Endothelial cell of umbilical vein (primary cell): ENCODE measurements at regions not wholly inside any gene's neighbourhood (a gene's known extent, or its start where the extent isn't known, plus 50 kb on each side); places are given as distances from the start of the nearest gene placed in this dataset.

Experiments
- BruUV-seq: library from RNA; stranded (reverse); fragments of 400-500 nt; replicated peaks from 2 replicates; lab custom pipeline; 2021; lab: Mats Ljungman, UMichigan
- CTCF ChIA-PET: fragments of 300-600, 350-600 bp; sonication (Branson Sonifier 250); formaldehyde crosslinking; loops from one replicate; lab custom pipeline; 2021; ENCODE audit warnings: antibody characterized with exemption, inconsistent platforms; lab: Charles Lee
- POLR2A ChIA-PET: fragments of 300-600, 350-600 bp; sonication (Branson Sonifier 250); formaldehyde crosslinking; loops from one replicate; lab custom pipeline; 2021; ENCODE audit warnings: antibody characterized with exemption, inconsistent platforms; lab: Charles Lee
- DNase-seq: peaks from one replicate; pipeline ENCODE4 v3.0.0-alpha.2; 2011; ENCODE audit warnings: low read depth, low spot score
- FAIRE-seq: peaks from 2 replicates; lab custom pipeline; 2011; peaks lifted over from hg19 to GRCh38; lab: Jason Lieb, UNC
- H2AFZ ChIP-seq: 2 replicates; pipeline ENCODE4 v1.6.0; 2012; ENCODE audit warnings: low read depth, low read length, control low read depth, inconsistent platforms
- H3K27ac ChIP-seq: 2 replicates; pipeline ENCODE4 v1.5.1; 2011; ENCODE audit warnings: low read depth, mild to moderate bottlenecking, control low read depth, low read length, moderate library complexity; ENCODE audit not compliant: insufficient read depth
- H3K27me3 ChIP-seq, 2 experiments: 2 replicates each; pipeline versions ENCODE4 v1.6.0 to v1.6.1; 2011; ENCODE audit warnings: low read length in 2 of 2, mixed read lengths in 1 of 2; ENCODE audit not compliant: control insufficient read depth in 2 of 2, insufficient read depth in 2 of 2
- H3K36me3 ChIP-seq, 2 experiments: 2 replicates in 1 of 2; 3 replicates in 1 of 2; pipeline ENCODE4 v1.5.1; 2011; ENCODE audit warnings: low read length in 2 of 2, mild to moderate bottlenecking in 1 of 2, moderate library complexity in 1 of 2; ENCODE audit not compliant: control insufficient read depth in 2 of 2, insufficient read depth in 2 of 2; ENCODE audit errors: extremely low read depth in 1 of 2
- H3K4me1 ChIP-seq: 3 replicates; pipeline ENCODE4 v1.5.1; 2011; ENCODE audit warnings: mild to moderate bottlenecking, low read length; ENCODE audit not compliant: control insufficient read depth, insufficient read depth; ENCODE audit errors: extremely low read depth
- H3K4me2 ChIP-seq: 2 replicates; pipeline ENCODE4 v1.6.1; 2011; ENCODE audit warnings: low read length, control low read depth, mixed read lengths; ENCODE audit not compliant: insufficient read depth
- H3K4me3 ChIP-seq, 3 experiments: fragments of 200-600 bp in 1 of 3; sonication (generic), shearing (Covaris generic) in 1 of 3; replicated peaks in 1 of 3; 2 replicates each; pipeline ENCODE4 v1.5.1; 2011 to 2016; ENCODE audit warnings: control low read depth in 3 of 3, low read length in 3 of 3, mild to moderate bottlenecking in 2 of 3, inconsistent platforms in 1 of 3, low read depth in 1 of 3, moderate library complexity in 1 of 3; ENCODE audit not compliant: insufficient read depth in 1 of 3
- H3K79me2 ChIP-seq: 2 replicates; pipeline ENCODE4 v1.6.0; 2012; ENCODE audit warnings: low read length, inconsistent platforms; ENCODE audit not compliant: control insufficient read depth, insufficient read depth
- H3K9ac ChIP-seq: replicated peaks from 2 replicates; pipeline ENCODE3; 2011; ENCODE audit warnings: low read length, control low read depth; ENCODE audit not compliant: insufficient read depth; ENCODE audit errors: extremely low read depth
- H3K9me1 ChIP-seq: replicated peaks from 3 replicates; pipeline ENCODE4 v1.6.0; 2011; ENCODE audit warnings: mild to moderate bottlenecking, low read length; ENCODE audit not compliant: control insufficient read depth, insufficient read depth; ENCODE audit errors: extremely low read depth
- H3K9me3 ChIP-seq: replicated peaks from 2 replicates; pipeline ENCODE4 v1.5.1; 2012; ENCODE audit warnings: low read length, inconsistent platforms; ENCODE audit not compliant: control insufficient read depth, insufficient read depth
- H4K20me1 ChIP-seq: replicated peaks from 2 replicates; pipeline ENCODE3; 2011; ENCODE audit warnings: mild to moderate bottlenecking, low read length; ENCODE audit not compliant: control insufficient read depth, insufficient read depth; ENCODE audit errors: extremely low read depth
- CTCF ChIP-seq, 2 donors: IDR thresholded peaks; 1 replicate in 1 of 2; 2 replicates in 1 of 2; pipeline ENCODE4 v1.5.1; 2011; ENCODE audit warnings: low read length in 2 of 2, mild to moderate bottlenecking in 2 of 2, moderate library complexity in 2 of 2, control low read depth in 1 of 2, inconsistent platforms in 1 of 2, low read depth in 1 of 2; ENCODE audit not compliant: insufficient read depth in 1 of 2; ENCODE audit errors: extremely low read depth in 1 of 2
- EZH2 ChIP-seq: IDR thresholded peaks from 2 replicates; pipeline ENCODE4 v1.6.1; 2012; ENCODE audit warnings: borderline replicate concordance, low read depth, mild to moderate bottlenecking, moderate library complexity, low read length, inconsistent platforms; ENCODE audit not compliant: severe bottlenecking
- FOS ChIP-seq: IDR thresholded peaks from 2 replicates; pipeline ENCODE4 v1.6.1; 2011; ENCODE audit warnings: mild to moderate bottlenecking, low read length, moderate library complexity, borderline replicate concordance; ENCODE audit not compliant: insufficient read depth
- GATA2 ChIP-seq: IDR thresholded peaks from 2 replicates; pipeline ENCODE4 v1.7.0; 2011; ENCODE audit warnings: low read depth, mild to moderate bottlenecking, moderate library complexity, mixed read lengths, low read length; ENCODE audit not compliant: insufficient read length, insufficient read depth
- JUN ChIP-seq: IDR thresholded peaks from 2 replicates; pipeline ENCODE4 v1.6.1; 2011; ENCODE audit warnings: borderline replicate concordance, low read depth; ENCODE audit not compliant: insufficient read length, insufficient read depth
- MYC ChIP-seq: IDR thresholded peaks from one replicate; pipeline ENCODE4 v1.6.1; 2011; ENCODE audit warnings: mild to moderate bottlenecking, low read depth, low read length
- POLR2A ChIP-seq: IDR thresholded peaks from 2 replicates; pipeline ENCODE4 v1.6.1; 2012; ENCODE audit warnings: low read depth, mild to moderate bottlenecking, control low read depth, low read length
- POLR2AphosphoS5 ChIP-seq: IDR thresholded peaks from 2 replicates; pipeline ENCODE4 v1.6.1; 2012; ENCODE audit warnings: low read depth, mild to moderate bottlenecking, control low read depth, low read length, moderate library complexity; ENCODE audit not compliant: insufficient read depth
- dilution Hi-C: fragments of 300-500 bp; cut with MboI; formaldehyde crosslinking; loops from one replicate; pipeline ENCODE4 v1.15.0; 2019; ENCODE audit warnings: low sequenced_read_pairs; ENCODE audit not compliant: extremely low pct_ligation_motif_present
- intact Hi-C: fragments of 100-400 bp; cut with micrococcal nuclease; formaldehyde crosslinking; loops from one replicate; pipeline ENCODE4 v1.10.0; 2022
- TF ChIP-seq, protein P1 (sequence below): IDR thresholded peaks from 2 replicates; pipeline ENCODE4 v1.6.1; 2011; ENCODE audit not compliant: insufficient read depth, insufficient read length

- H3K9me3 ChIP-seq, result no peaks in the 10 kb centered on the region
- DNase-seq (no peak), FAIRE-seq (no peak)
- H3K36me3 ChIP-seq, result no peaks in the 10 kb centered on the region
- no peak overlapping the region for H2AFZ ChIP-seq
- H3K27me3 ChIP-seq, result no peaks in the 10 kb centered on the region
- no peak overlapping the region for H3K9ac ChIP-seq
- no peak for TF ChIP-seq MYC
- TF ChIP-seq JUN, result no peak
- TF ChIP-seq FOS, result no peak
- TF ChIP-seq CTCF (IDR thresholded peaks at IDR 0.05; ENCODE audit: extremely low read depth in 1 of 2, insufficient read depth in 1 of 2, low read depth in 1 of 2, low read length in 2 of 2), result no peak
- no peak for TF ChIP-seq POLR2A
- TF ChIP-seq, protein P1, sequence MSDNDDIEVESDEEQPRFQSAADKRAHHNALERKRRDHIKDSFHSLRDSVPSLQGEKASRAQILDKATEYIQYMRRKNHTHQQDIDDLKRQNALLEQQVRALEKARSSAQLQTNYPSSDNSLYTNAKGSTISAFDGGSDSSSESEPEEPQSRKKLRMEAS, result no peak
- no peak for TF ChIP-seq EZH2
- TF ChIP-seq GATA2, result no peak
- no peak for TF ChIP-seq POLR2AphosphoS5
- no peaks in the 10 kb centered on the region for H3K9me1 ChIP-seq
- H3K79me2 ChIP-seq, result no peaks in the 10 kb centered on the region
- no peak overlapping the region for H3K4me3 ChIP-seq
- no peak overlapping the region for H3K4me2 ChIP-seq
- intact Hi-C loops, result no loop called here
- no TSS peak for BruUV-seq
- no peaks in the 10 kb centered on the region for H4K20me1 ChIP-seq
- CTCF ChIA-PET, result no interaction called here
- dilution Hi-C loops, result no loop called here
- H3K27ac ChIP-seq, result no peak overlapping the region
- H3K4me1 ChIP-seq, result no peaks in the 10 kb centered on the region
- POLR2A ChIA-PET, result no interaction called here
Observed at GRCh38 chrX:35025820-35026219, 83.2 kb downstream of the FAM47B start.
